Ishikawa (cell line): ENCODE measurements at regions not wholly inside any gene's neighbourhood (a gene's known extent, or its start where the extent isn't known, plus 50 kb on each side); places are given as distances from the start of the nearest gene placed in this dataset.

Experiments
- CEBPB ChIP-seq: IDR thresholded peaks from 2 replicates; pipeline ENCODE4 v1.6.1; 2012
- CREB1 ChIP-seq: IDR thresholded peaks from 2 replicates; pipeline ENCODE4 v1.6.1; 2012; ENCODE audit warnings: low read depth
- EP300 ChIP-seq: IDR thresholded peaks from 2 replicates; pipeline ENCODE4 v1.6.1; 2012; ENCODE audit warnings: borderline replicate concordance
- FOXM1 ChIP-seq: IDR thresholded peaks from 2 replicates; pipeline ENCODE4 v1.6.1; 2012; ENCODE audit warnings: low read depth, borderline replicate concordance
- MAX ChIP-seq: IDR thresholded peaks from 2 replicates; pipeline ENCODE4 v1.6.1; 2012
- NFIC ChIP-seq: IDR thresholded peaks from 2 replicates; pipeline ENCODE4 v1.6.1; 2012
- RAD21 ChIP-seq: IDR thresholded peaks from 2 replicates; pipeline ENCODE4 v1.6.1; 2012; ENCODE audit warnings: low read depth
- REST ChIP-seq: IDR thresholded peaks from 2 replicates; pipeline ENCODE4 v1.6.1; 2012; ENCODE audit warnings: low read depth, mild to moderate bottlenecking
- TAF1 ChIP-seq: IDR thresholded peaks from 2 replicates; pipeline ENCODE4 v1.6.1; 2012; ENCODE audit warnings: low read depth, mild to moderate bottlenecking
- TCF12 ChIP-seq: IDR thresholded peaks from 2 replicates; pipeline ENCODE4 v1.6.1; 2012; ENCODE audit warnings: low read depth
- YY1 ChIP-seq: IDR thresholded peaks from 2 replicates; pipeline ENCODE4 v1.6.1; 2012; ENCODE audit warnings: low read depth

DNA sequence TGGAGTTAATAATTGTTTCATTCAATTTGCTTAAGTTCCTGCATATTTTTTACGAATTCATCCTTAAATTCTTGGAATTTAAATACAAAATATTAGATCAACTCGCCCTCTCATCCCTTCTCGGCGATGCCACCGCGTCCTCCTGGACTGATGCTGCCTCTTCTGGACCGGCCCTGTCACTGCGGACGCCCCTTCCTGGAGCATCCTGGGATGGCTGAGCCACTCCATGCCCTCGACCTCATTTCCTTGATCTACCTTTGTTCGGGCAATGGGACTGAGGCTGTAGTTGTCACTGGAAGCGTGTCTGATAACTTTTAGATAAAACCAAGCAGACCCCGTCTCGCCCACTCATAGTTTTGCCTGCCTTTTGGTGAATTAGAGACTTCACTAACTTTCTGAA lies 283.7 kb downstream of the TEX29 start:
- TF ChIP-seq TCF12 (no peak), TAF1 (no peak), EP300 (no peak), FOXM1 (no peak), CREB1 (no peak), YY1 (no peak), CEBPB (no peak), REST (no peak), NFIC (no peak), RAD21 (no peak), MAX (no peak)
